ENCODE measurements at regions not wholly inside any gene's neighbourhood (a gene's known extent, or its start where the extent isn't known, plus 50 kb on each side); places are given as distances from the start of the nearest gene placed in this dataset.

GRCh38 chr1:163656095-163656759 is 334.5 kb downstream of the NUF2 start:
- DNase-seq (ENCODE audit: low read depth), result no peak

DNA sequence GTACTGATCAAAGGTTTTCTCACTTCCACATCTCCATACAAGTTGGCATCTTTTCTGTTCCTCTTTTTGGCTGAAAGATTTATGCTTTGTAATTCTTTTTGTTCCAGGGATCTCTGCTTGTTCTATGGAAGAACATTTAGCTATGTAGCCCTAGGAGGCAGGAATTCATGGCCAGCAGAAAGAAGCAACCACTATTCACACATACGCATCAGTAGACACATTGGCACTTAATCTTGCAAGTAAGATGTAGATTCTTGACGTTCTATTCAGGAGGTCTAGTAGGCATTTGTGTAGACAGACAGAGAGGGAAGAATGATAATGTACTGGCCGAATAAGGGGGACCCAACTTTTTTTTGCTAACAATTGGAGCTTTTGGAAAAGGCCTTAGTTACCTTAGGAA is 336.0 kb downstream of the NUF2 start:
- DNase-seq (ENCODE audit: low read depth), result no peak

DNA sequence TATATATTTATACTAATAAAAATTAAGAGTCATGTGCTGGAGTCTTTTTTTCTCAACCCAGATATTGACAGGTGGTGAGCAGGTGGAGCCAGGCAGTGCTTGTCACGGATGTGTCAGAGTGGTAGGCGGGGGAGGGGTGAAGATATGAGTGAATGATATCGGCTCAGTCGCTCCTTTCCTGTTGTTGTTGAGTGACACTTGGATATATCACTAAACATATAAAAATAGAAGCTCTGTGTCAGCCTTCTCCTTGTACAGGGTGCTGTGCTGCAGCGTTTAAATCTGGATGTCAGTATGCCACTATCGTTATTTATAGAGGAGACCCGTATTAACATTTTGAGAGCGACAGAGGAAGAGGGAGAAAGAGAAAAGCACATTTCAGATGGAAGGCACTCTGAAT is 339.6 kb downstream of the NUF2 start:
- DNase-seq (ENCODE audit: low read depth), result no peak

DNA sequence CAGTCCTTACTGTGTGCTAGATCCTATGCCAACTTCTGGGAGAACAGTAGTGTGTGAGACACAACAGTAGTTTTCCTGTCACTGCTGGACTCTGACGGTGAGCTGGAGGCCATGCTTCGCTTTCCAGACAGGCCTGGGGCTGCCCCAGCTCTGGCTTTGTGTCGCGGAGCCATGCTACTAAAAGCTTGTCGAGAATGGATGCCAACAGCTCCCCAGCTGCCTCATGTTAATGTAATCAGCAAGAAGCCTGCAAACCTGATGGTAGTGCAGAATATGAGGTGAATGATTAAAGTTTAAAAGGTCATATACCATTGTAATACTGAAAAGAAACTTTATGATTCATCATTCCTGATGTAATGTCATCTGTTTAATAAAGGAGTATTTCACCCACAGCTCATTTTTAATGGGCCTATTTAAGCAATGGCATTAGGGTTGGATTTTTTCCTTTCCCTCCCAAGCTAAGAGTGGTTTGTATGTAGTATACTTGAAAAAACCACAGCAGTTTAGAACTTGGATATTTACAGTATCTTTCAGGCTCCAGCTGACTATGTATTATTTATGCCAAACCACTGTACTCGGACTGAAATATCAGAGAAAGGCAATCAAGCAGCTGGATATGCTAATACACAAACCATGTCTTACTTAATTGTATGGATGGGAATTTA is 343.0 kb downstream of the NUF2 start:
- no peak for DNase-seq (ENCODE audit: low read depth)

DNA sequence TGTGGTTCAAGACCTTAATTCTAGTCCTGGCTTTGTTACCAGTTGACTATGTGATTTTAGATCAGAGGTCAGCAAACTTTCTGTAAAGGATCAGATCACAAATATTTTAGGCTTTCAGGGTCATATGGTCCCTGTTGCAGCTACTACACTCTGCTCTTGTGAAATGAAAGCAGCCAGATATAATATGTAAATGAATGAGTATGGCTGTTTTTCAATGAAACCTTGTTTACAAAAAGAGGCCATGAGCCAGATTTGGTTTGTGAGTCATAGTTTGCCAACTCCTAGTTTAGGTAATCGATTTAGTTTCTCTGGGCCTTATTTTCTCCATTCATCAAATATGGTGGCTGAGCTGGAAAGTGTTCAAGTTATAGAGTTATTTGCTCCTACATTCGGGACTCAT is 346.7 kb downstream of the NUF2 start:
- DNase-seq (ENCODE audit: low read depth), result peak; percentile 25

DNA sequence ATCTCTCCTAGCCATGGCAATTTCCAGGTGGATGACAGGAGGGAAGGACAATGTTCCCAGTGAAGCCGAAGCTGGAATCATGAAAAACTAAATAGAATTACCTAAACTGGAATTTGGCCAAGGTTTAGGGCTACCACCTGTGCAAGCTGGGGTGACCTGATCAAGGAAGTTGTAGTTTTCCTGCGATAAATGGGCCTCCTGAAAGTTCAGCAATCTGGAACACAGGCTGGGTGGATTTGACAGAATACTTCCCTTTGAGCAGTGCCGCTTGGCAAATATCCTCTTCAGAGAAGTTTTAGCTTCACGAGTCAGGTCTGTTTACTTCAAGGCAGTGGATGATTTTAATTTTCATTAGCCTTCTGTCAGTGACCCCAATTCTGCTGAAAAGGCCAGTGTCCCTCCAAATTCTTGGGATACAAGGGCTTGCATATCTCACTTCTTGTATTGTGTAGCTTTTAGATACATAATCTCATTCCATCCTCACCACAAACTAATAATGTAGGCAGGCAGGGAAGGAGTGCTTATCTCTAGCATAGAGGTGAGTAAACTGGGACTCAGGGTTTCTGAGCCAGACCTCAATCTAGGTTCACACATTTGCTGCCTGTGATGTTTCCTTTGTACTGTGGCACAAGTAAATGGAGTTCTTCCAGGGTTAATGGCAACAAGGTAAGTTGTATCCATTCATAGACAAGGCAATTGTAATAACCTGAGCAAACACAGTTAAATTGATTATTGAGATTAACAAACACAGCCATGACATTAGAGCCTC is 349.4 kb downstream of the NUF2 start:
- no peak for DNase-seq (ENCODE audit: low read depth)

DNA sequence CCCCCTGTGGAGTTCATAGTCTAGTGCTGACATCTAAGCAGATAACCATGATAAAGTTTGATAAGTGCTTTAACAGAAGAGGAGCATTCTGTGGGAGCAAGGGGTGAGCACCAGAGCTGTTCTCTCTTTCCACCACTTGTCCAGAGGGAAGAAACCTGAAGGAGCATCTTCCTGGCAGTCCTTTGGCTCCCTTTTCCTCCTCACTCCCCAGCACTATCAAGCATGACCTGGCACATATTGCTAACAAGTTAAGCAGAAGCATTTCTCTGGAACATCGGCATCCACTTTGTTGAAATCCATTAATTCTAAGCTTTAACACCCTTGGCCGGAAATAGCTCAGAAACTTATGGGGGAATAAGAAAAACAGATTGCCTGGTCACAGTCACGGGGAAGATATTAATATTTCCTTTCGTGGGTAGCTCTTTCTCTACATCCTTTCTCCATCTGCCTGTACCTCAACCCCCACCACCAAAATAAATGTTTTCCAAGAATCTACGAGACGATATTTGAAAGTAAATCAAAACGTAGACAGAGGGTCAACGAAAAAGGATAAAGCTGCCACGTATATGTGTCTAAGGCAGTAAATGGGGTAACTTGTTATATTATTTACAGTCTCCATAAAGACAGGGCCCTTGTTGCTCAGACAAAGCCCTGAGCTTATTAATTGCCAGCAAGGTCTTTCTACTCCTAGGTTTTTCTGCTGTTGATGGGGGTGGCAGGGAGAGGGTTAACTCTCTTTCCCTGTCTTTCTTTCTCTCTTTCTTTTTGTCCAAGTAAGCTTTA is 351.4 kb downstream of the NUF2 start:
- no peak for DNase-seq (ENCODE audit: low read depth)

DNA sequence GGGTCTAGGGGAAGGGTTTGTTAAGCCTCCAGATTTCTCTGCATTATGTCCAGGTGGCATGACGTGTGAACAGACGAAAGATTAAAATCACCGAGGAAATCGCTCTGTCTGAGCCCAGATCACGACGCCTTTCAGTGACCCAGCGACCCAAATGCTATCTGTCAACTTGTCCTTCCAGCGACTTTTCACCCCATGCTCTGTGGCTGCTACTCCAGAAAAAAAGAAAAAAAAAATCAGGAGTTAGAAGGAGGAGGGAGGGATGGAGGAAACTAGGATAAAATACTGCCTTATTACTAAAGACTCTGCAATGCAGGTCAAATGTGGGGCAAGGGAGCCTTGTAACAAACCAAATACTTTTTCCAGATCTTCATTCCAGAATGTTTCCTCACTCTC is 352.0 kb downstream of the NUF2 start:
- peak; percentile 58 for DNase-seq (ENCODE audit: low read depth)

DNA sequence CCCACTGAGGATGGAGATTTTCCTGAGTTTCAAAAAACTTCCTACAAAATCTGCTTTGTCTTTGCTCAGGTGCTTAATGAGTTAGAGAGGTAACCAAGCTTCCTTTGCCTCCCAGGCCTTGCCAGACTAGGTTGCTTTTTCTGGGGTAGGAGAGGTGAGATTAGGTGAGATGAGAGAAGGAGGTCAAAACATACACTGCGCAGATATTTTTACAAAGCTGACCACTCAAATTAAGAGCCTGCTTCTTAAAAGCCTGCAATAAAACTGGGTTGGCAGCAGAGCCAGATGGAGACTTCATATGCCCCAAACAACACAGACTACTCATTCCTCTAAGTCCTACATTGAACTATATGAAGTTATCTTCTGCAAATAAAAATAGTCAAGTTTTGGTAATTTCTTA is 352.5 kb downstream of the NUF2 start:
- DNase-seq (ENCODE audit: low read depth), result no peak

DNA sequence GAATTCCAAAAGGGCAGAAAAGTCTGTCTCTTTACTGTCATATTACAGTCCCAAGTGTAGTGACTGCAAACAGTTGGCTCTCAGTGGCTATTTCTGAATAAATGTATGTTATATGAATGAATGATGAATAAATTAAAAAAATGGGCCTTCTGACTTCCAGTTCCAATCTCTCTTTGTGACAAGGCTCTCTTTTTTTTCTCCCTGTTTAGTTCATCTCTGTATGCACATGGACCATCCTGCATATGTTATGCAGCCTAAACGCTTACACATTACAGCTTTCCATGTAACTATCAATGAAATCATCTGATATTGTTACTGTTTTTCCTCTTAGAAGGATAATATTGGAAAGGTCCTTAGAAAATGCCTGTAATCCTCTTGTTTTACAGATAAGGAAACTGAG is 363.0 kb downstream of the NUF2 start:
- no peak for DNase-seq (ENCODE audit: low read depth)

GRCh38 chr1:163692266-163692665 is 370.5 kb downstream of the NUF2 start:
- no peak for DNase-seq (ENCODE audit: low read depth)

DNA sequence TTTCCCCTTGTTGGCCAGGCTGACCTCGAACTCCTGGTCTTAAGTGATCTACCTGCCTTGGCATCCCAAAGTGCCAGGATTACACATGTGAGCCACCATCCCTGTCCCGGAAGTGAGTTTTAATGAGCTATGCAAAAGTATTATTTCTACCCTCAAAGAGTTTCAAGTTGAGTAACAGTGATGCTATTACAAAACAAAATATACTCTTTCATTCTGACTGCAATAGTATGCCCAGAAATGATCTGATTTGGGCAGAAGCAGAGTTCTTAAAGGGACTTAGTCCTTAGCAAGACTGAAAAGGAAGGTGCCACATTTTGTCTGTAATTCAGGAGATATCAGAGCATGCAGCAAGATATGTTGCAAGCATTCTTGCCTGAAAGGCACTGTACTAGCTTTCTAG is 375.4 kb downstream of the NUF2 start:
- peak; percentile 3 for DNase-seq (ENCODE audit: low read depth)

GRCh38 chr1:163701783-163702374 is 380.1 kb downstream of the NUF2 start:
- DNase-seq (ENCODE audit: low read depth), result no peak

GRCh38 chr1:163703794-163704193 is 382.0 kb downstream of the NUF2 start:
- no peak for DNase-seq (ENCODE audit: low read depth)

DNA sequence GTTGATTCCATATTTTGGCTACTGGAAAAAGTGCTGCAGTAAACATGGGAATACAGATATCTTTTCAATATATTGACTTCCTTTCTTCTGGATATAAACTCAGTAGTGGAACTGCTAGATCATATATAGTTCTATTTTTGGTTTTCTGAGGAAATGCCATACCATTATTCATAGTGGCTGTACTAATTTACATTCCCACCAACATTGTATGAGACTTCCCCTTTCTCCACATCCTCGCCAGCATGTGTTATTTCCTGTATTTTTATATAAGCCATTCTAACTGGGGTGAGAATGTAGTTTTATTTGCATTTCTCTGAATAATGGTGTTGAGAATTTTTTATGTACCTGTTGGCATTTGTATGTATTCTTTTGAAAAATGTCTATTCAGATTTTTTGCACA is 385.2 kb downstream of the NUF2 start:
- DNase-seq (ENCODE audit: low read depth), result no peak

- no peak for DNase-seq (ENCODE audit: low read depth)
These were observed 387.9 kb downstream of the NUF2 start for GRCh38 chr1:163709636-163710035.

GRCh38 chr1:163712321-163712720 is 390.6 kb downstream of the NUF2 start:
- no peak for DNase-seq (ENCODE audit: low read depth)

DNA sequence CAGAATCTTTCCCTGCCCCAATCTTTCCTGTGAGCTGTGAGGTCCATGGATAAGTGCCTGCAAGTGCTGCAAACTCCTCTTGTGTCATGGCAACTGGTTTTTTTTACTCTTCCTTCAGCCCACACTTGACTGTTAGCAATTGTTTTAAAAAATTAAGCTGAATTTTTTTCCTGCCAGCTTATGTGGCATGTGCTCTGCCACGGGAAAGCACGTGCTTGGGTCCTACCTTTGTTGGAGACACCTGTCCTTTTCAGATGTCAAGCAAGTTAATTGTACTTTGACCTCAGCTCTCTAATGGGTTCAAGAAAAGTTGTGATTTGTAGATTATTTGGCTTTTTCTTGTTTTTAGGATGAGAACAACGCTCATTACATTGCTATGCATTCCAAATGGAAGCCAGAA is 398.5 kb downstream of the NUF2 start:
- DNase-seq (ENCODE audit: low read depth), result no peak

GRCh38 chr1:163725551-163725950 is 403.8 kb downstream of the NUF2 start:
- DNase-seq (ENCODE audit: low read depth), result no peak

- DNase-seq (ENCODE audit: low read depth), result peak; percentile 2
These were observed 408.7 kb downstream of the NUF2 start for GRCh38 chr1:163730411-163730821.

GRCh38 chr1:163737261-163737660 is 415.5 kb downstream of the NUF2 start:
- peak; percentile 10 for DNase-seq (ENCODE audit: low read depth)

DNA sequence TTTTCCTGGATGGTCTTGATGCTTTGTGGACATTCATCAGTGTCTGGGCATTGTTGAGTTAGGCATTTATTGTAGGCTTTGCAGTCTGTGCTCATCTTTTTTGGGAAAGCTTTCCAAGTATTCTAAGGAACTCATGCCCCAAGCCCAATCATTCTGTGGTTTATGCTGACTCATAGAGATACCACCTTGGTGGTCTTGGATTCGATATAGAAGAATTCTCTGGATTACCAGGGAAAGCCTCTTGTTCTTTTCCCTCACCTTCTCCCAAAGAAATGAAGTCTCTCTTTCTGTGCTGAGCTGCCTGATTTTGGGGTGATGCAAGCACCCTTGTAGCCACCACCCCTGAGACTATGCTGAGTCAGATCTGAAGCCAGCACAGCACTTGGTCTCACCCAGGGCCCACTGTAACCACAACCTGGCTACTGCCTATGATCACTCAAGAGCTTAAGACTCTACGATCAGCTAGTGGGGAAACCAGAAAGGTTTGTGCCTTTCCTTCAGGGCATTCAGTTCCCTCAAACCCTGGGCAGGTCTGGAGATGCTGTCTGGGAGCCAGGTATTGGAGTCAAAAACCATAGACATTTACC is 422.6 kb downstream of the NUF2 start:
- no peak for DNase-seq (ENCODE audit: low read depth)

Measured in iris pigment epithelial cell (primary cell).